HEK293 (cell line): ENCODE measurements at regions not wholly inside any gene's neighbourhood (a gene's known extent, or its start where the extent isn't known, plus 50 kb on each side); places are given as distances from the start of the nearest gene placed in this dataset.

Source experiments
- CTCF ChIA-PET: fragments of 350-600 bp; formaldehyde crosslinking; extraction: SDS; loops from one replicate; lab custom pipeline; 2021; ENCODE audit warnings: antibody characterized with exemption; lab: Yijun Ruan, JAX
- POLR2A ChIA-PET: fragments of 300-600 bp; formaldehyde crosslinking; extraction: SDS; loops from one replicate; lab custom pipeline; 2020; ENCODE audit warnings: antibody characterized with exemption, inconsistent platforms; lab: Yijun Ruan, JAX
- H3K27ac ChIP-seq: fragments of 200-500 bp; sonication (Bioruptor generic); 2 replicates; pipeline ENCODE4 v1.5.1; 2014; ENCODE audit warnings: low read depth, low read length, control low read depth, inconsistent platforms; ENCODE audit errors: extremely low read depth
- H3K36me3 ChIP-seq, 2 experiments: fragments of 200-500 bp in 1 of 2; sonication (Bioruptor generic) in 1 of 2; 1 replicate in 1 of 2; 2 replicates in 1 of 2; pipeline ENCODE4 v1.5.1; 2014 to 2017; ENCODE audit warnings: inconsistent platforms in 2 of 2, low read length in 2 of 2; ENCODE audit not compliant: control insufficient read depth in 2 of 2, insufficient read depth in 1 of 2
- H3K4me1 ChIP-seq: fragments of 200-500 bp; sonication (Bioruptor generic); 2 replicates; pipeline ENCODE4 v1.5.1; 2014; ENCODE audit warnings: mild to moderate bottlenecking, low read length, inconsistent platforms; ENCODE audit not compliant: control insufficient read depth, insufficient read depth
- H3K4me3 ChIP-seq: 2 replicates; pipeline ENCODE4 v1.5.1; 2011; ENCODE audit warnings: low read depth, mild to moderate bottlenecking, control low read depth, low read length, moderate library complexity
- H3K9me3 ChIP-seq: fragments of 200-500 bp; sonication (Bioruptor generic); 2 replicates; pipeline ENCODE4 v1.5.1; 2014; ENCODE audit warnings: low read depth, low read length, inconsistent platforms; ENCODE audit not compliant: control insufficient read depth, insufficient read depth
- EGR2 ChIP-seq: fragments of 450-650 bp; formaldehyde crosslinking; IDR thresholded peaks from 2 replicates; pipeline ENCODE4 v1.5.1; 2016; ENCODE audit warnings: low read depth, missing biosample characterization, missing genetic modification characterization
- HOXA7 ChIP-seq: sonication (generic); formaldehyde crosslinking; IDR thresholded peaks from 2 replicates; pipeline ENCODE4 v1.8.1; 2022; ENCODE audit warnings: missing genetic modification reagents, borderline replicate concordance
- KLF1 ChIP-seq: fragments of 450-650 bp; formaldehyde crosslinking; IDR thresholded peaks from 2 replicates; pipeline ENCODE4 v1.5.1; 2016; ENCODE audit warnings: missing biosample characterization, missing genetic modification characterization
- KLF8 ChIP-seq: fragments of 450-650 bp; formaldehyde crosslinking; IDR thresholded peaks from 2 replicates; pipeline ENCODE4 v1.5.1; 2016; ENCODE audit warnings: missing biosample characterization, missing genetic modification characterization
- ZBTB17 ChIP-seq: fragments of 450-650 bp; formaldehyde crosslinking; IDR thresholded peaks from 2 replicates; pipeline ENCODE4 v1.5.1; 2016; ENCODE audit warnings: missing biosample characterization, missing genetic modification characterization
- ZFHX2 ChIP-seq: fragments of 450-650 bp; formaldehyde crosslinking; conservative IDR thresholded peaks from 2 replicates; pipeline ENCODE4 v1.5.1; 2016; ENCODE audit warnings: missing biosample characterization, missing genetic modification characterization
- ZFP41 ChIP-seq: fragments of 450-650 bp; formaldehyde crosslinking; IDR thresholded peaks from 2 replicates; pipeline ENCODE4 v1.5.1; 2016; ENCODE audit warnings: missing biosample characterization, missing genetic modification characterization, borderline replicate concordance
- ZNF140 ChIP-seq: fragments of 450-650 bp; formaldehyde crosslinking; IDR thresholded peaks from 2 replicates; pipeline ENCODE4 v1.5.1; 2016; ENCODE audit warnings: missing biosample characterization, missing genetic modification characterization
- ZNF19 ChIP-seq: fragments of 450-650 bp; formaldehyde crosslinking; IDR thresholded peaks from 2 replicates; pipeline ENCODE4; 2016; ENCODE audit warnings: missing biosample characterization, missing genetic modification characterization, low read depth
- ZNF23 ChIP-seq: fragments of 450-650 bp; formaldehyde crosslinking; IDR thresholded peaks from 2 replicates; pipeline ENCODE4 v1.5.1; 2016; ENCODE audit warnings: missing biosample characterization, missing genetic modification characterization, borderline replicate concordance
- ZNF394 ChIP-seq: fragments of 450-650 bp; formaldehyde crosslinking; IDR thresholded peaks from 2 replicates; pipeline ENCODE4 v1.5.1; 2016; ENCODE audit warnings: missing biosample characterization, missing genetic modification characterization, mild to moderate bottlenecking, moderate library complexity, borderline replicate concordance
- ZNF548 ChIP-seq: fragments of 450-650 bp; formaldehyde crosslinking; IDR thresholded peaks from 2 replicates; pipeline ENCODE4 v1.5.1; 2016; ENCODE audit warnings: missing biosample characterization, missing genetic modification characterization
- ZNF558 ChIP-seq: fragments of 450-650 bp; formaldehyde crosslinking; IDR thresholded peaks from 2 replicates; pipeline ENCODE4 v1.5.1; 2016; ENCODE audit warnings: missing biosample characterization, missing genetic modification characterization
- ZNF623 ChIP-seq: fragments of 450-650 bp; formaldehyde crosslinking; IDR thresholded peaks from 2 replicates; pipeline ENCODE4 v1.5.1; 2016; ENCODE audit warnings: missing biosample characterization, missing genetic modification characterization
- ZSCAN16 ChIP-seq: fragments of 450-650 bp; formaldehyde crosslinking; IDR thresholded peaks from 2 replicates; pipeline ENCODE4 v1.5.1; 2016; ENCODE audit warnings: missing biosample characterization, missing genetic modification characterization
- TF ChIP-seq, protein P1 (sequence below): fragments of 450-650 bp; formaldehyde crosslinking; IDR thresholded peaks from 2 replicates; pipeline ENCODE4 v1.5.1; 2016; ENCODE audit warnings: missing biosample characterization, missing genetic modification characterization, low read depth
- TF ChIP-seq, protein P2 (sequence below): fragments of 450-650 bp; formaldehyde crosslinking; IDR thresholded peaks from 2 replicates; pipeline ENCODE4 v1.5.1; 2016; ENCODE audit warnings: missing biosample characterization, missing genetic modification characterization
- TF ChIP-seq, protein P3 (sequence below): fragments of 450-650 bp; formaldehyde crosslinking; optimal IDR thresholded peaks from 2 replicates; pipeline ENCODE3; 2016; ENCODE audit warnings: missing biosample characterization, mild to moderate bottlenecking, missing genetic modification characterization
- TF ChIP-seq, protein P4 (sequence below): fragments of 450-650 bp; formaldehyde crosslinking; IDR thresholded peaks from 2 replicates; pipeline ENCODE4 v1.5.1; 2017; ENCODE audit warnings: missing biosample characterization, missing genetic modification characterization

DNA sequence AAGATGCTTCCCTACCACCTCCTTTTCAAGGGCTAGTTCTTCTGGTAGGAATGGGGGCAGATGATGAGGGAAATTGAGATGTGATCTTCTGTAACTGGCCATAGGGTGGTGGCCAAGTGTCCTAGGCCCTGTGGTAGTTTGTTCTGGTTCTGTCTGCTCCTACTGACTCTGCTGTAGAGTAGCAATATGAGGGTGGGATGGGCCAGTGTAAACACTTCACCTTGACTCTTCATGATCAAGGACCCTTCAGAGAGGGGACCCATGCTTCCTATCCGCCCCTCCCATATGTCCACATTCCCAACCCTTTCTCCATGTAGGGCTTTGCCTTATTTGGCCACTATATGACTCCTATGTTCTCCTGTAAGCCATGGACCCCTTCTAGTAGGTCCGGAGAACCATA is 230.3 kb upstream of the SESN3 start:
- Histone ChIP-seq H3K4me3 (no peak overlapping the region), H3K4me1 (no peaks in the 10 kb centered on the region), H3K9me3 (no peaks in the 10 kb centered on the region), H3K27ac (no peak overlapping the region), H3K36me3 (no peaks in the 10 kb centered on the region)
- TF ChIP-seq ZSCAN16 (no peak), ZNF140 (tag by site-specific recombination) (no peak), ZNF19 (tag by site-specific recombination) (no peak)
- CTCF ChIA-PET, result no interaction called here
- POLR2A ChIA-PET, result no interaction called here

DNA sequence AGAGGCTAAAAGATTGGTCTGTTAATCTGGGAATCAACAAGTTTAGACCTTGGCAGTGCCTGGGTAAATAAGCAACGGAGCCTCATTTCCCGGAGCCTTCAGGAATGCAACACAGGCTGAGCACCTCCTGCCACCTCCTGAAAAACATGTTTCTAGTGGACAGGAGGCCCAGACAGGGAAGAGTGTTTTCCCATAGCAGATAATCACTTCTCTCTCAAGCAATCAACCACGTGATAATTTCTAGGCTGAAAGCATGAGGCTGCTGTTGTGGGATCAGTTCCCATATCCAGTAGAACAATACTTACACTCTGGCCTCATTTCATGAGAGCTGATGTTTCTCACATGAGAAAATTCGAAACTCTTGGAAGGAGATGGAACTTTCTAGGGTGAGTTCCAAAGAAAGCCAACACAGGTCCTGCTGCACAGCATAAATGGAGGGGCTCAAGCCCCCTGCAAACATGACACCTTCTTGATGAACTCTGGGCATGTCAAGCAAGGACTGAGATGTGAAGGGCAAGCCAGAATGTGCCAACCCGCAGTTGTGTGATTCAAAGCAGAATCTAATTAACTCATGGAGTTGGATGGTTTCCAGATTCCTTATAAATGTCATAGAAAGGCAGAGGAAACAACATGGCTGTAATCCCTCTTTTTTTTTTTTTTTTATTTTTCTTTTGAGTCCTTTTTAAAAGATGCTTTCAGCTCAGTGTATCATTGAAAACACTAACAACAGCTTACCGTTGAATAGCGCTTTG is 228.5 kb upstream of the SESN3 start:
- no peak overlapping the region for H3K27ac ChIP-seq
- TF ChIP-seq, protein P1, sequence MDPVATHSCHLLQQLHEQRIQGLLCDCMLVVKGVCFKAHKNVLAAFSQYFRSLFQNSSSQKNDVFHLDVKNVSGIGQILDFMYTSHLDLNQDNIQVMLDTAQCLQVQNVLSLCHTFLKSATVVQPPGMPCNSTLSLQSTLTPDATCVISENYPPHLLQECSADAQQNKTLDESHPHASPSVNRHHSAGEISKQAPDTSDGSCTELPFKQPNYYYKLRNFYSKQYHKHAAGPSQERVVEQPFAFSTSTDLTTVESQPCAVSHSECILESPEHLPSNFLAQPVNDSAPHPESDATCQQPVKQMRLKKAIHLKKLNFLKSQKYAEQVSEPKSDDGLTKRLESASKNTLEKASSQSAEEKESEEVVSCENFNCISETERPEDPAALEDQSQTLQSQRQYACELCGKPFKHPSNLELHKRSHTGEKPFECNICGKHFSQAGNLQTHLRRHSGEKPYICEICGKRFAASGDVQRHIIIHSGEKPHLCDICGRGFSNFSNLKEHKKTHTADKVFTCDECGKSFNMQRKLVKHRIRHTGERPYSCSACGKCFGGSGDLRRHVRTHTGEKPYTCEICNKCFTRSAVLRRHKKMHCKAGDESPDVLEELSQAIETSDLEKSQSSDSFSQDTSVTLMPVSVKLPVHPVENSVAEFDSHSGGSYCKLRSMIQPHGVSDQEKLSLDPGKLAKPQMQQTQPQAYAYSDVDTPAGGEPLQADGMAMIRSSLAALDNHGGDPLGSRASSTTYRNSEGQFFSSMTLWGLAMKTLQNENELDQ (tag by site-specific recombination), result no peak
- TF ChIP-seq, protein P2, sequence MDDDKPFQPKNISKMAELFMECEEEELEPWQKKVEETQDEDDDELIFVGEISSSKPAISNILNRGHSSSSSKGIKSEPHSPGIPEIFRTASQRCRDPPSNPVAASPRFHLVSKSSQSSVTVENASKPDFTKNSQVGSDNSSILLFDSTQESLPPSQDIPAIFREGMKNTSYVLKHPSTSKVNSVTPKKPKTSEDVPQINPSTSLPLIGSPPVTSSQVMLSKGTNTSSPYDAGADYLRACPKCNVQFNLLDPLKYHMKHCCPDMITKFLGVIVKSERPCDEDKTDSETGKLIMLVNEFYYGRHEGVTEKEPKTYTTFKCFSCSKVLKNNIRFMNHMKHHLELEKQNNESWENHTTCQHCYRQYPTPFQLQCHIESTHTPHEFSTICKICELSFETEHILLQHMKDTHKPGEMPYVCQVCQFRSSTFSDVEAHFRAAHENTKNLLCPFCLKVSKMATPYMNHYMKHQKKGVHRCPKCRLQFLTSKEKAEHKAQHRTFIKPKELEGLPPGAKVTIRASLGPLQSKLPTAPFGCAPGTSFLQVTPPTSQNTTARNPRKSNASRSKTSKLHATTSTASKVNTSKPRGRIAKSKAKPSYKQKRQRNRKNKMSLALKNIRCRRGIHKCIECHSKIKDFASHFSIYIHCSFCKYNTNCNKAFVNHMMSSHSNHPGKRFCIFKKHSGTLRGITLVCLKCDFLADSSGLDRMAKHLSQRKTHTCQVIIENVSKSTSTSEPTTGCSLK, result no peak
- TF ChIP-seq KLF8 (tag by site-specific recombination) (no peak), ZBTB17 (tag by site-specific recombination) (no peak), ZFHX2 (no peak), KLF1 (tag by site-specific recombination) (no peak)
- H3K4me3 ChIP-seq, result no peak overlapping the region
- H3K9me3 ChIP-seq, result no peaks in the 10 kb centered on the region
- H3K36me3 ChIP-seq, result no peaks in the 10 kb centered on the region
- no peaks in the 10 kb centered on the region for H3K4me1 ChIP-seq
- CTCF ChIA-PET, result no interaction called here
- POLR2A ChIA-PET, result no interaction called here

DNA sequence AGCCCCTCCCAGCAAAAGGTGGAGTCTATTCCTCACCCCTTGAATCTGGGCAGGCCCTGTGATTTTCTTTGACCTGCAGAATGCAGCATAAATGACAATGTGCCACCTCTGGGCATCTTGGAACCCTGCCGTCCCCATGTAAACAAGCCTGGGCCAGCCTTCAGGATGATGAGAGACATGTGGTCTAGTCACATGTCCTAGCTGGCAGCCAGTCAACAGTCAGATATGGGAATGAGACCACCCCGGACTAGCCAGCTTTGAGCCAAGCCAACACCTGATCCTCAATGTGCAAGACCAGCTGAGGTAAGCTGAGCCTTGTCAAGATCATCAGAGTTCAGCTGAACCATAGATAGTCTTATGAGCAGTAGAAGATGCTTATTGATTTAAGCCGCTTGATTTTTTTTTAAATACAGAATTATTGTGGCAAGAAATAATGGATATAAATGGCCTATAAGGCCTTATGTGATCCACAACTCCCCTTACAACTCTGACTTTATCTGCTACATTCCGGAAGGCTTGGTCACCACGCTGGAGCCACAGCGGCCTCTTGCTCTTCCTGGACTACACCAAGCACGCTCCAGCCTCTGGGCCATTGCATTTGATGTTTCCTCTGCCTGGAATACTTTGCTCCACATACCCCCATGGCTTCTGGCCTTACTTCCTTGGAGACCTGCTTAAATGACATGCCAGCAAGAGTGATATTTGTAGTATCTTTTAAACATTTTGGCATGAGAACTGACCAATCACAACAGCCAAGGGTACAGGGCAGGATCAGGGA is 225.9 kb upstream of the SESN3 start:
- CTCF ChIA-PET, result no interaction called here
- TF ChIP-seq, protein P3, sequence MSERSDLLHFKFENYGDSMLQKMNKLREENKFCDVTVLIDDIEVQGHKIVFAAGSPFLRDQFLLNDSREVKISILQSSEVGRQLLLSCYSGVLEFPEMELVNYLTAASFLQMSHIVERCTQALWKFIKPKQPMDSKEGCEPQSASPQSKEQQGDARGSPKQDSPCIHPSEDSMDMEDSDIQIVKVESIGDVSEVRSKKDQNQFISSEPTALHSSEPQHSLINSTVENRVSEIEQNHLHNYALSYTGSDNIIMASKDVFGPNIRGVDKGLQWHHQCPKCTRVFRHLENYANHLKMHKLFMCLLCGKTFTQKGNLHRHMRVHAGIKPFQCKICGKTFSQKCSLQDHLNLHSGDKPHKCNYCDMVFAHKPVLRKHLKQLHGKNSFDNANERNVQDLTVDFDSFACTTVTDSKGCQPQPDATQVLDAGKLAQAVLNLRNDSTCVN (tag by site-specific recombination), result no peak
- no peak for TF ChIP-seq ZNF23 (tag by site-specific recombination)
- no peak for TF ChIP-seq ZNF394 (tag by site-specific recombination)
- TF ChIP-seq, protein P4, sequence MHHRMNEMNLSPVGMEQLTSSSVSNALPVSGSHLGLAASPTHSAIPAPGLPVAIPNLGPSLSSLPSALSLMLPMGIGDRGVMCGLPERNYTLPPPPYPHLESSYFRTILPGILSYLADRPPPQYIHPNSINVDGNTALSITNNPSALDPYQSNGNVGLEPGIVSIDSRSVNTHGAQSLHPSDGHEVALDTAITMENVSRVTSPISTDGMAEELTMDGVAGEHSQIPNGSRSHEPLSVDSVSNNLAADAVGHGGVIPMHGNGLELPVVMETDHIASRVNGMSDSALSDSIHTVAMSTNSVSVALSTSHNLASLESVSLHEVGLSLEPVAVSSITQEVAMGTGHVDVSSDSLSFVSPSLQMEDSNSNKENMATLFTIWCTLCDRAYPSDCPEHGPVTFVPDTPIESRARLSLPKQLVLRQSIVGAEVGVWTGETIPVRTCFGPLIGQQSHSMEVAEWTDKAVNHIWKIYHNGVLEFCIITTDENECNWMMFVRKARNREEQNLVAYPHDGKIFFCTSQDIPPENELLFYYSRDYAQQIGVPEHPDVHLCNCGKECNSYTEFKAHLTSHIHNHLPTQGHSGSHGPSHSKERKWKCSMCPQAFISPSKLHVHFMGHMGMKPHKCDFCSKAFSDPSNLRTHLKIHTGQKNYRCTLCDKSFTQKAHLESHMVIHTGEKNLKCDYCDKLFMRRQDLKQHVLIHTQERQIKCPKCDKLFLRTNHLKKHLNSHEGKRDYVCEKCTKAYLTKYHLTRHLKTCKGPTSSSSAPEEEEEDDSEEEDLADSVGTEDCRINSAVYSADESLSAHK (tag by site-specific recombination), result no peak
- TF ChIP-seq ZNF558, result no peak
- no peak for TF ChIP-seq ZNF548 (tag by site-specific recombination)
- no peak for TF ChIP-seq HOXA7
- TF ChIP-seq, protein P1 (tag by site-specific recombination), result no peak
- no peak for TF ChIP-seq EGR2 (tag by site-specific recombination)
- TF ChIP-seq ZNF623, result no peak
- no peak for TF ChIP-seq ZFP41 (tag by site-specific recombination)

More for the DNA sequence above, 225.9 kb upstream of the SESN3 start:
- POLR2A ChIA-PET, result no interaction called here
- H3K36me3 ChIP-seq, result no peaks in the 10 kb centered on the region
- no peak overlapping the region for H3K27ac ChIP-seq
- H3K9me3 ChIP-seq, result no peaks in the 10 kb centered on the region
- H3K4me1 ChIP-seq, result no peaks in the 10 kb centered on the region
- H3K4me3 ChIP-seq, result no peak overlapping the region
